ENCODE measurements at regions not wholly inside any gene's neighbourhood (a gene's known extent, or its start where the extent isn't known, plus 50 kb on each side); places are given as distances from the start of the nearest gene placed in this dataset.

GRCh38 chr14:96997996-96998395 lies 200.8 kb downstream of the VRK1 start:
- no peak for TF ChIP-seq ZFX (IDR thresholded peaks at IDR 0.05)
- TF ChIP-seq, protein P1, sequence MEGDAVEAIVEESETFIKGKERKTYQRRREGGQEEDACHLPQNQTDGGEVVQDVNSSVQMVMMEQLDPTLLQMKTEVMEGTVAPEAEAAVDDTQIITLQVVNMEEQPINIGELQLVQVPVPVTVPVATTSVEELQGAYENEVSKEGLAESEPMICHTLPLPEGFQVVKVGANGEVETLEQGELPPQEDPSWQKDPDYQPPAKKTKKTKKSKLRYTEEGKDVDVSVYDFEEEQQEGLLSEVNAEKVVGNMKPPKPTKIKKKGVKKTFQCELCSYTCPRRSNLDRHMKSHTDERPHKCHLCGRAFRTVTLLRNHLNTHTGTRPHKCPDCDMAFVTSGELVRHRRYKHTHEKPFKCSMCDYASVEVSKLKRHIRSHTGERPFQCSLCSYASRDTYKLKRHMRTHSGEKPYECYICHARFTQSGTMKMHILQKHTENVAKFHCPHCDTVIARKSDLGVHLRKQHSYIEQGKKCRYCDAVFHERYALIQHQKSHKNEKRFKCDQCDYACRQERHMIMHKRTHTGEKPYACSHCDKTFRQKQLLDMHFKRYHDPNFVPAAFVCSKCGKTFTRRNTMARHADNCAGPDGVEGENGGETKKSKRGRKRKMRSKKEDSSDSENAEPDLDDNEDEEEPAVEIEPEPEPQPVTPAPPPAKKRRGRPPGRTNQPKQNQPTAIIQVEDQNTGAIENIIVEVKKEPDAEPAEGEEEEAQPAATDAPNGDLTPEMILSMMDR (conservative IDR thresholded peaks at IDR 0.05), result no peak
- H3K27ac ChIP-seq, result no peak overlapping the region

GRCh38 chr14:96999654-97000155 lies 202.5 kb downstream of the VRK1 start:
- no peak overlapping the region for H3K27ac ChIP-seq
- TF ChIP-seq ZFX (IDR thresholded peaks at IDR 0.05), result no peak
- TF ChIP-seq, protein P1 (conservative IDR thresholded peaks at IDR 0.05), result no peak

DNA sequence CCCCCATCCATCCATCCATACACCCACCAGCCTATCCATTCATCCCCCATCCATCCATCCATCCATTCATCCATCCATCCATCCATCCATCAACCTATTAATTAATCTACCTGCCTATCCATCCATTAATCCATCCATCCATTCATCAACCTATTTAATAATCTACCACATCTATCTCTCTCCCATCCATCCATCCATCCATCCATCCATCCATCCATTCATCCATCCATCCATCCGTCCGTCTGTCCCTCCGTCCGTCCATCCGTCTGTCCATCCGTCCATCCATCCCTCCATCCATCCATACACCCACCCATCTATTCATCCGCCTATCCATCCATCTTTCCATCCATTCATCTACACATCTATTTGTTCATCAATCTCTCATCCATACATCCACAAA lies 205.3 kb downstream of the VRK1 start:
- TF ChIP-seq, protein P1 (conservative IDR thresholded peaks at IDR 0.05), result no peak
- TF ChIP-seq ZFX (IDR thresholded peaks at IDR 0.05), result no peak

DNA sequence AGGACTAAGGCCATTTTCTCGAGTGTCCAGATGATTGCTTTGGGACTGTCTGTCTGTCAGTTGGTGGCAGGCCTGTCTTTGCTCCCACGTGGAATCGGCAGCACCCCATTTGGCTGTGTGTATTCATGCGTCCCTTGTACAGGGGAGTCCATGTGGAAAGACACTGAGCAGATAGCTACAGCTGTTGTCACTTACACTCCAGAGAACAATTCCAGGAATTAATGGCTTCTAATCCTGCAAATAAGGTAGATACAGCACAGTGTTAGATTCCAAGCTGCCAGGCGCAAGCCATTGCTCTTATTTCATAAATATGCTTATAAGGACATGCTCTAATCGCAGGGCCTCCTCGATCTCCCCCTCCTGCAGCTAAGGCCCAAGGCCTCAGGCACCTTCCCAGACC lies 208.8 kb downstream of the VRK1 start:
- no peak overlapping the region for H3K27ac ChIP-seq
- TF ChIP-seq ZFX (IDR thresholded peaks at IDR 0.05), result no peak
- TF ChIP-seq, protein P1 (conservative IDR thresholded peaks at IDR 0.05), result no peak

More for the DNA sequence above, 205.3 kb downstream of the VRK1 start:
- no peak overlapping the region for H3K27ac ChIP-seq

DNA sequence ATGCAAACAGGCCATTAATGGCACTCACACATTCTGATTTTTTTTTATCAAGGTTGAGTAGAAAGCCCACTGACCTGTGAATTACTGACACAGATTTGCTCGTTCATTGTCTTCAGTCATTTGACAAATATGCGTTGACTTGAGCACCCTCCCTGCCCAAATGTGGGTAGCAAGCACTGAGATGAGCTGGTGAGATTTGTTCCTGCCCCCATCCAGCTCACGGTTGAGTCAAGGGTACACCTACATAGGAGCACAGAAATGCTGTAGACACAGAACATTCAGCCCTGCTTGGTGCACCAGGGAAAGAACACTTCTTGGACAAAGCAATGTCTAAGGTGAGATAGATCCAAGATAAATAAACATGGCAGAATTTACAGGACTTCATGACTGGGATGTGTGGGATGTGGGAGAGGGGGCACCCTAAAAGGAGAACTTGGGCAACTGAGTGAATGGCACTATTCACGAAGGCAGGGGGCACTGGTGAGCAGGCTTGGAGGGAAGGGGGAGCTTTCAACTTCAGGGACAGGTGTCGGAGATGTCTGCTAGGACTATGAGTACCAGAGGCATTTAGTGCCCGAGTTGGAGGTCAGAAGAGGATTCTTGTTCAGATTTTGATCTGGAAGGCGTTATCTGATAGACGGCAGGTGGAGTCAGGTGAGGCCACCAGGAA lies 213.4 kb downstream of the VRK1 start:
- H3K27ac ChIP-seq, result no peak overlapping the region
- TF ChIP-seq, protein P1 (conservative IDR thresholded peaks at IDR 0.05), result peak; percentile 28
- TF ChIP-seq ZFX (IDR thresholded peaks at IDR 0.05), result no peak

- TF ChIP-seq, protein P1 (conservative IDR thresholded peaks at IDR 0.05), result no peak
- TF ChIP-seq ZFX (IDR thresholded peaks at IDR 0.05), result no peak
- H3K27ac ChIP-seq, result no peak overlapping the region
Observed at GRCh38 chr14:97013878-97014277, 216.7 kb downstream of the VRK1 start.

DNA sequence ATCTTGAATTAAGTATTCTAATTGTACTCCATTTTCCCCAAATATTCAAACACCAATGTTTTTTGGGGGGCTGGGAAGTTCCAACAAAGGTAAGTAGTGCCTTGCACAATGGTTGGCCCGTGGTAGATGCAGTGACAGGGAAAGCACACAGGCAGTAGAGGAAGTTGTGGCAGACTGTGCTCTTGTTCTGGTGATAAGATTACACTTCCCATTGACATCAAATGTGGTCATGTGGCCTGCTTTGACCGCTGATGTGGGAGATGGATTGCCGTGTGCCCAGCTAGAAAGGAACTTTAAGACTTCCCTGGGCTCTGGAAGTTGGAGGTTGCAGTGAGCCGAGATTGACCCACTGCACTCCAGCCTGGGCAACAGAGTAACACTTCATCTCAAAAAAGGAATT lies 223.8 kb downstream of the VRK1 start:
- TF ChIP-seq, protein P1 (conservative IDR thresholded peaks at IDR 0.05), result no peak
- no peak for TF ChIP-seq ZFX (IDR thresholded peaks at IDR 0.05)
- H3K27ac ChIP-seq, result no peak overlapping the region
